ENCODE measurements at regions not wholly inside any gene's neighbourhood (a gene's known extent, or its start where the extent isn't known, plus 50 kb on each side); places are given as distances from the start of the nearest gene placed in this dataset.
"Not testable (repeated sequence)": the region's sequence is repeated elsewhere in the genome, so short reads cannot be mapped to it uniquely, and the experiment has no call there.

DNA sequence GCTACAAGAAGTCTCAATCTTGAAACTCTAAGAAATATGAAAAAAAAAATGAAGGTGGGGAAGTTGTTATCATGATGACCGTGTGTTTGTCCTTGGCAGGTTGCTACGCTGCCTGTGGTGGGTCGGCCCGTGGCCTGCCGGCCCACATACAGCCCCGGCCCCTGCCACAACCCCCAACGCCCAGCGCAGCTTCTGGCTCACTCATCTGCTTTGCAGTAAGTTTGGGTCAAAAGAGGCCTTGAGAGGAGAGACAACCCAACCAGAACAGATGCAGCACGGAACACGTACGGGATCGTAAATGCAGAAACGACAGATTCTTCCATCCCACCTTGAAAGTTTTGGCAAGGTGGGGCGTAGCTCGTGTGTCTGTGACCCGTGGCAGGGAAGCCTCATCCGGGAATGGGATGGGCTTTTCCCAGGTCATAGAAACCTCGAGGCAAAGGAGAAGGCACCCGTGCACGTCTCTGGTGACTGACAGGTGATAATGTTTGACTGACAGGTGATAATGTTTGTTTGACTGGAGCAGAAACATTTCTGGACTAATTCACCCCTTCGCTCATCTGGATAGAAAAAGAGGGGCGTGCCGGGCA, 206.1 kb upstream of the ZNF469 start:
- not testable (repeated sequence) for H3K4me2 ChIP-seq; H3K4me1 ChIP-seq (ENCODE audit: insufficient read depth); H3K9me2 ChIP-seq (ENCODE audit: insufficient read depth); H2AFZ ChIP-seq; H3K36me3 Mint-ChIP-seq (ENCODE audit: low read depth); H3K27ac Mint-ChIP-seq; H4K20me1 ChIP-seq (replicated peaks; ENCODE audit: insufficient read depth); H3K36me3 ChIP-seq (ENCODE audit: insufficient read depth); H3K4me3 Mint-ChIP-seq; DNase-seq (ENCODE audit: low spot score); H3F3A ChIP-seq (replicated peaks; ENCODE audit: low read depth); H3K27me3 Mint-ChIP-seq (ENCODE audit: insufficient read depth, low read depth, poor library complexity); H3K27ac ChIP-seq (ENCODE audit: low read depth); H3K79me2 ChIP-seq (replicated peaks; ENCODE audit: insufficient read depth); H3K9me3 Mint-ChIP-seq; ATAC-seq; H3K4me3 ChIP-seq; H3K4me1 Mint-ChIP-seq; H3K27me3 ChIP-seq (ENCODE audit: insufficient read depth)

DNA sequence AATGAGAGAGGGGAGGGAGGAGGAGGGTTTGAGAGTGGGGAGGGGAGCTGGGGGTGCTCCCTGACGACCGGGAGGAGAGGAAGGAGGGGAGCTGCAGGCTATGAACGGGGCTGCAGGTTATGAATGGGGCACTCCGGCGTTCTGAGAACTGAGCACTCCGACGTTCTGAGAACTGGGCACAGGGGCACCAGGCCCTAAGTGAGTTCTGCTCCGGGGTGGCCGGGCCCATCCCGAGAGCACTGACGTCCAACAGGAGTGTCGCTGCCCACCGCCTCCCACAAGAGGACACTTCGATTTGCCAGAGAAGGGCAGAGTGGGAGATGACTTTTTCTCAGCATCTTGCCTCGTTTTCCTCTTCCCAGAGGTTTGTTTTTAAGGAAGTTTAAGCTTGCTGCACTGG, 204.5 kb upstream of the ZNF469 start:
- not testable (repeated sequence) for H3K4me3 Mint-ChIP-seq; H3K4me3 ChIP-seq; H3K4me1 ChIP-seq (ENCODE audit: insufficient read depth); H3K27me3 Mint-ChIP-seq (ENCODE audit: insufficient read depth, low read depth, poor library complexity); H3K4me2 ChIP-seq; H3F3A ChIP-seq (replicated peaks; ENCODE audit: low read depth); H2AFZ ChIP-seq; H4K20me1 ChIP-seq (replicated peaks; ENCODE audit: insufficient read depth); ATAC-seq; H3K27ac ChIP-seq (ENCODE audit: low read depth); H3K27me3 ChIP-seq (ENCODE audit: insufficient read depth); H3K36me3 Mint-ChIP-seq (ENCODE audit: low read depth); H3K4me1 Mint-ChIP-seq; DNase-seq (ENCODE audit: low spot score); H3K9me3 Mint-ChIP-seq; H3K36me3 ChIP-seq (ENCODE audit: insufficient read depth); H3K79me2 ChIP-seq (replicated peaks; ENCODE audit: insufficient read depth); H3K27ac Mint-ChIP-seq; H3K9me2 ChIP-seq (ENCODE audit: insufficient read depth)

DNA sequence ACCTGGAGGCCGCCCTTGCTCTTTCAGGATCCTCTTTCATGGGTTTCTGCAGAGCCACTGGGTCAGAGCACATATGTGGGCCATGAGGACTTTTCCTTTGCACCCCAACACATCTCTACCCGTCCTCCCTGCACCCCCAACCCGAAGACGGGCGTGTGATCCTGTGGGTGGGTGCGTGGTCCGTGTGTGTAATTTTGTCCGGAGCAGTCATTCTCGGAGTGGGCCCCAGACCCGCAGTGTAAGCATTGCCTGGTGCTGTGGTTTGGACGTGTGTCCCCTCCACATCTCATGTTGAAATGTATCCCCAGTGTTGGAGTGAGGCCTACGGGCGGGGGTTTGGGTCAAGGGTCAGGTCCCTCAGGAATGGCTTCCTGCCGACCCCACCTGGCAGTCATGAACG, 203.9 kb upstream of the ZNF469 start:
- H3K27ac Mint-ChIP-seq, H2AFZ ChIP-seq, H3K4me2 ChIP-seq: not testable (repeated sequence)

DNA sequence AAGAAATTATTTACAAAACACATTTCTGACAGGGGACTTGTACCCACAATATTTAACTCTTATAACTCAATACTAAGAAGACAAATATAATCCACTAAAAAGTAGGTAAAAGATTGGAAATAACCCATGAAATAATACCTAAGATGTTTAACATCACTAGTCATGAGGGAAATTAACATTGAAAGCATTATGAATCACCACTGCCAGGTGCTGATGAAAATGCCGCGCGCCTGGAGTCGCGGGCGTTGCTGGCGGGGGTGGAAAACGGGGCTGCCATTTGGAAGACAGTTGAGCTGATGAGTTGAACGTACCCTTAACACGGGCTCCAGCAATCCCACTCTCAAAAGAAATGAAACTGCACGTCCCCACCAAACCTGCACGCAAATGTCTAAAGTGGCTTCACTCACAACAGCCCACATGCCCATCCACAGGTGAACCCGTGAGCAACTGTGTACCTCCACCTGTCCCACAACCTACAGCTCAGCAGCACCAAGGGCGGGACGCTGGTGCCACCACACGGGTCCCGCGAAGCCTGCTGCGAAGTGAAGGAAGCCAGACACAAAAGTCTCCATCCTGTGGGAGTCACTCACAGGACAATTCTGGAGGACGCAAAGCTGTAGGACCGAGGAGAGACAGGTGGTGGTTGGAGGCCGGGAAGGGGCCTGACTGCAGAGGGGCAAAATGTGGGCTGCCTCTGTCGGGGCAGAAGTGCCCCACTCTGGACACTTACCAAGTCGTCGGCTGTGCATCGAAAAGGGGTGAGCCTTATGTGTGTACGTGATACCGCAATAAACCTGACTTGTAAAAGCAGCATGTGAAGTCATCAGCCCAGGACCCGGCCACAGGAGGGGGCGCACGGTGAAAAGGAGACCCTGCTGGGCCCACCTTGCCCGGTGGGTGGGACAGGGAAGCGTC, 199.5 kb upstream of the ZNF469 start:
- not testable (repeated sequence) for H3K9me2 ChIP-seq (ENCODE audit: insufficient read depth); H3K4me1 ChIP-seq (ENCODE audit: insufficient read depth); H3K79me2 ChIP-seq (replicated peaks; ENCODE audit: insufficient read depth); H3K4me2 ChIP-seq; H3K27ac Mint-ChIP-seq; H3F3A ChIP-seq (replicated peaks; ENCODE audit: low read depth); H3K27me3 ChIP-seq (ENCODE audit: insufficient read depth); H3K4me1 Mint-ChIP-seq; H4K20me1 ChIP-seq (replicated peaks; ENCODE audit: insufficient read depth); ATAC-seq; DNase-seq (ENCODE audit: low spot score); H3K27ac ChIP-seq (ENCODE audit: low read depth); H3K4me3 Mint-ChIP-seq; H3K36me3 Mint-ChIP-seq (ENCODE audit: low read depth); H3K4me3 ChIP-seq; H3K9me3 Mint-ChIP-seq; H3K36me3 ChIP-seq (ENCODE audit: insufficient read depth); H3K27me3 Mint-ChIP-seq (ENCODE audit: insufficient read depth, low read depth, poor library complexity); H2AFZ ChIP-seq

More for the DNA sequence above, 203.9 kb upstream of the ZNF469 start:
- H3K27me3 ChIP-seq (ENCODE audit: insufficient read depth); H3K4me3 ChIP-seq; H3K79me2 ChIP-seq (replicated peaks; ENCODE audit: insufficient read depth); H4K20me1 ChIP-seq (replicated peaks; ENCODE audit: insufficient read depth); H3K9me2 ChIP-seq (ENCODE audit: insufficient read depth); ATAC-seq; H3K27me3 Mint-ChIP-seq (ENCODE audit: insufficient read depth, low read depth, poor library complexity); H3K4me1 ChIP-seq (ENCODE audit: insufficient read depth); DNase-seq (ENCODE audit: low spot score); H3K9me3 Mint-ChIP-seq; H3K27ac ChIP-seq (ENCODE audit: low read depth); H3F3A ChIP-seq (replicated peaks; ENCODE audit: low read depth); H3K36me3 Mint-ChIP-seq (ENCODE audit: low read depth); H3K4me1 Mint-ChIP-seq; H3K36me3 ChIP-seq (ENCODE audit: insufficient read depth); H3K4me3 Mint-ChIP-seq: not testable (repeated sequence)

DNA sequence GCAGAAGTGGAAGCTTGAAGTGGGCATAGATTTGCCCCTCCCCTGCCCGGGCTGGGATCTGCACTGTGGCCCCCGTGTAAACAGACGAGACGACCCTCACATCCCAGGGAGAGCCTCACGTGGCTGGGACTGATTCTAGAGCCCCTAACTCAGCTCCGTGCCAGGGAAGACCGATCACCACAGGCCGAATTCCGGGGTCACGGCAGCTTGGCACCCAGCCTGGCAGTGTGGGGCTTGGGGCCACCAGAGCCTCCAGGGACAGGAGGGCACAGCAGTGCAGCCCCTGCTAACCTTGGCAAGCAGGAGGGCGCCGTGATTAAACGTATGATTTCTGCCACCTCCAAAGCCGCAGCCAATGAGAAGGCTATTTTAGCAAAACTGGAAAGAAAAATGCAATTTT, 198.7 kb upstream of the ZNF469 start:
- H3K4me3 ChIP-seq; H3K9me3 Mint-ChIP-seq; H3K36me3 ChIP-seq (ENCODE audit: insufficient read depth); H3K79me2 ChIP-seq (replicated peaks; ENCODE audit: insufficient read depth); H3K27ac ChIP-seq (ENCODE audit: low read depth); H4K20me1 ChIP-seq (replicated peaks; ENCODE audit: insufficient read depth); ATAC-seq; H3K4me1 Mint-ChIP-seq; H3K4me1 ChIP-seq (ENCODE audit: insufficient read depth); H3K36me3 Mint-ChIP-seq (ENCODE audit: low read depth); H3K4me2 ChIP-seq; H3K27me3 ChIP-seq (ENCODE audit: insufficient read depth); H3K27ac Mint-ChIP-seq; H3F3A ChIP-seq (replicated peaks; ENCODE audit: low read depth); DNase-seq (ENCODE audit: low spot score); H3K4me3 Mint-ChIP-seq; H2AFZ ChIP-seq; H3K27me3 Mint-ChIP-seq (ENCODE audit: insufficient read depth, low read depth, poor library complexity); H3K9me2 ChIP-seq (ENCODE audit: insufficient read depth): not testable (repeated sequence)

DNA sequence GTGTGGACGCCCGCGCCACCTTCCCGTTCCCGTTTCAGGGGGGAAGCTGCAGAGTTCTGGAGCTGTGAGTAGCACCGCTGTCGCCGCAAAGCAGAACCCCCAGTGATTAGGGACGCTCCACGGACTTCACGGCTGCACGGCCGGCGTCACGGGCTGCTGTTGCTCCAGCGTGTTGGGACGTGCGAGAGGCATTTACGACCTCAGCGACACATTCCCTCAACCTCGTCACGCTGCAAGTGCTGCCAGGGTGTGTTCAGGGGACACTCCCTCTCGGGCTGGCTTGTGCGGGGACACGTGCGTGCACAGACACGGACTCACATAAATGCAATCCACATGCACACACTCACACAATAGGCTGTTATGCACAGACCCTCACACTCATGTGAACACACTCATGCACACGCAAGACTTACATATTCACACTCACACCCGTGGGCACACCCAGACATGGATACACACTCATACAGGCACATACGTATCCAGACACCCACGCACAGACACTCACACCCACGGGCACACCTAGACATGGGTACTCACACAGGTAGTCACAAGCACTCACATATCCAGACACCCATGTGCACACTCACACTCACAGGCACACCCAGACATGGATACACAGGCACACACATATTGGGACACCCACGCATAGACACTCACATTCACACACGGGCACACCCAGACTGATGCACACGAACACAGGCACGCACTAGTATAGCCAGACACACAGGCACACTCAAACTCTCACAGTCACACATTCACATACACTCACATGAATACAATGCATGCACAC, 198.0 kb upstream of the ZNF469 start:
- H3K27me3 Mint-ChIP-seq (ENCODE audit: insufficient read depth, low read depth, poor library complexity); H3K36me3 Mint-ChIP-seq (ENCODE audit: low read depth); H3F3A ChIP-seq (replicated peaks; ENCODE audit: low read depth); ATAC-seq; H3K36me3 ChIP-seq (ENCODE audit: insufficient read depth); H3K9me2 ChIP-seq (ENCODE audit: insufficient read depth); H3K4me1 ChIP-seq (ENCODE audit: insufficient read depth); DNase-seq (ENCODE audit: low spot score); H3K4me2 ChIP-seq; H2AFZ ChIP-seq; H3K79me2 ChIP-seq (replicated peaks; ENCODE audit: insufficient read depth); H3K27me3 ChIP-seq (ENCODE audit: insufficient read depth); H3K4me3 ChIP-seq; H3K4me3 Mint-ChIP-seq; H3K27ac Mint-ChIP-seq; H3K4me1 Mint-ChIP-seq; H4K20me1 ChIP-seq (replicated peaks; ENCODE audit: insufficient read depth); H3K27ac ChIP-seq (ENCODE audit: low read depth): not testable (repeated sequence)
- peaks cover 15% of the 10 kb centered on the region for H3K9me3 Mint-ChIP-seq
